ENCODE measurements at regions not wholly inside any gene's neighbourhood (a gene's known extent, or its start where the extent isn't known, plus 50 kb on each side); places are given as distances from the start of the nearest gene placed in this dataset.

- ATAC-seq: no peak
Measured at GRCh38 chr1:4854367-4854766, 200.0 kb downstream of the AJAP1 start.

More at GRCh38 chr1:4854367-4854766, 200.0 kb downstream of the AJAP1 start:
- TF ChIP-seq PREB (CRISPR knock-in tag; IDR thresholded peaks at IDR 0.05; ENCODE audit: borderline replicate concordance): no peak
- no peak for TF ChIP-seq FOXK1 (CRISPR knock-in tag; IDR thresholded peaks at IDR 0.05)
- no peak for TF ChIP-seq USF2 (CRISPR knock-in tag; IDR thresholded peaks at IDR 0.05)
- no peak for TF ChIP-seq PRDM15 (CRISPR knock-in tag; IDR thresholded peaks at IDR 0.05)
- no peak for TF ChIP-seq ZNF138 (CRISPR knock-in tag; conservative IDR thresholded peaks at IDR 0.05)
- no peak for TF ChIP-seq NFE2L1 (CRISPR knock-in tag; IDR thresholded peaks at IDR 0.05)
- TF ChIP-seq TEAD4 (CRISPR knock-in tag; IDR thresholded peaks at IDR 0.05): no peak
- no peak for TF ChIP-seq ARID4B (CRISPR knock-in tag; IDR thresholded peaks at IDR 0.05; ENCODE audit: borderline replicate concordance)
- TF ChIP-seq MLX (CRISPR knock-in tag; IDR thresholded peaks at IDR 0.05): no peak
- no peak for TF ChIP-seq ZNF423 (CRISPR knock-in tag; IDR thresholded peaks at IDR 0.05)
- no peak for TF ChIP-seq E2F5 (CRISPR knock-in tag; IDR thresholded peaks at IDR 0.05)
- TF ChIP-seq ZNF416 (CRISPR knock-in tag; IDR thresholded peaks at IDR 0.05): no peak
- no peak for TF ChIP-seq ATF1 (CRISPR knock-in tag; IDR thresholded peaks at IDR 0.05)
- no peak for TF ChIP-seq SMAD3 (CRISPR knock-in tag; IDR thresholded peaks at IDR 0.05; ENCODE audit: borderline replicate concordance)
- Mint-ChIP-seq H3K27ac (no peak overlapping the region), H3K9me3 (peaks cover 81% of the 10 kb centered on the region), H3K4me1 (no peaks in the 10 kb centered on the region), H3K27me3 (ENCODE audit: low read depth) (peaks cover 17% of the 10 kb centered on the region), H3K4me3 (no peak overlapping the region), H3K36me3 (peaks cover 66% of the 10 kb centered on the region)
- CTCF ChIA-PET: no interaction called here
- POLR2A ChIA-PET: no interaction called here
- no peak for DNase-seq (ENCODE audit: low spot score)

Measured in WTC11 (cell line).